ENCODE measurements at regions not wholly inside any gene's neighbourhood (a gene's known extent, or its start where the extent isn't known, plus 50 kb on each side); places are given as distances from the start of the nearest gene placed in this dataset.

- WGBS (ENCODE audit: insufficient coverage, low coverage, missing lambda C conversion rate): 0% methylated on average over 2 of the region's 2 CpGs
- in situ Hi-C loops (cut with MboI): no loop called here
- H3K9ac ChIP-seq (ENCODE audit: insufficient read depth in 1 of 2, low read depth in 2 of 2, low read length in 2 of 2): no peak overlapping the region
- H3K4me3 ChIP-seq: no peak overlapping the region
- ATAC-seq: no peak
- no TSS peak for BruUV-seq (replicated peaks)
- no peak for FAIRE-seq
- H3K27ac ChIP-seq (ENCODE audit: extremely low read depth, low read depth, low read length): no peak overlapping the region
- H4K20me1 ChIP-seq (replicated peaks; ENCODE audit: control insufficient read depth, insufficient read depth, low read length): no peaks in the 10 kb centered on the region
- ChIA-PET POLR2A (no interaction called here), CTCF (ENCODE audit: low intra/inter-chr PET ratio) (no interaction called here)
- H3K4me1 ChIP-seq (replicated peaks in 1 of 2; ENCODE audit: control insufficient read depth in 2 of 2, insufficient read depth in 2 of 2, low read length in 2 of 2): no peaks in the 10 kb centered on the region
- H3K36me3 ChIP-seq (ENCODE audit: control insufficient read depth, insufficient read depth, low read length): no peaks in the 10 kb centered on the region
- no peak overlapping the region for H3K4me2 ChIP-seq (ENCODE audit: insufficient read depth, low read length)
- H2AFZ ChIP-seq (ENCODE audit: low read depth, low read length): no peak overlapping the region
- intact Hi-C loops (cut with micrococcal nuclease): no loop called here
- H3K79me2 ChIP-seq (ENCODE audit: control insufficient read depth, insufficient read depth, low read length): no peaks in the 10 kb centered on the region
- H3K9me3 ChIP-seq (replicated peaks; ENCODE audit: control insufficient read depth, insufficient read depth, low read depth, low read length): no peaks in the 10 kb centered on the region
- no peaks in the 10 kb centered on the region for H3K9me1 ChIP-seq (ENCODE audit: control insufficient read depth, insufficient read depth, low read length)
- no peak for DNase-seq (ENCODE audit: extremely low read depth in 1 of 4, low spot score in 3 of 4)
- H3K27me3 ChIP-seq (ENCODE audit: control insufficient read depth in 2 of 2, insufficient read depth in 2 of 2, low read length in 2 of 2): no peaks in the 10 kb centered on the region
- TF ChIP-seq ZNF407 (IDR thresholded peaks at IDR 0.05; ENCODE audit: low read depth) (no peak), TAF1 (IDR thresholded peaks at IDR 0.05; ENCODE audit: control insufficient read depth, extremely low read depth, insufficient read depth, low read length, severe bottlenecking) (no peak), SFPQ (IDR thresholded peaks at IDR 0.05; ENCODE audit: low read depth, low read length) (no peak), NR0B1 (IDR thresholded peaks at IDR 0.05; ENCODE audit: partially characterized antibody) (no peak), NCOA2 (IDR thresholded peaks at IDR 0.05; ENCODE audit: partially characterized antibody in 2 of 2) (no peak), GTF2A2 (tag; IDR thresholded peaks at IDR 0.05) (no peak)
These were observed 194.4 kb upstream of the PGR start for GRCh38 chr11:101323997-101324396.
